Testis (tissue), 2 donors: ENCODE measurements at regions not wholly inside any gene's neighbourhood (a gene's known extent, or its start where the extent isn't known, plus 50 kb on each side); places are given as distances from the start of the nearest gene placed in this dataset.
"Not testable (repeated sequence)": the region's sequence is repeated elsewhere in the genome, so short reads cannot be mapped to it uniquely, and the experiment has no call there.

ENCODE experiments used
- DNase-seq: peaks from one replicate; pipeline ENCODE4 v3.0.0-alpha.2; 2019
- H3K27ac ChIP-seq, 2 donors: fragments of 200-600 bp; sonication (generic); one replicate each; pipeline ENCODE4 v1.5.1; 2019
- H3K27me3 ChIP-seq: fragments of 200-600 bp; sonication (generic); one replicate; pipeline ENCODE4 v1.5.1; 2019
- H3K36me3 ChIP-seq: fragments of 200-600 bp; sonication (generic); one replicate; pipeline ENCODE4 v1.5.1; 2017; ENCODE audit warnings: low read depth; ENCODE audit errors: missing control alignments
- H3K4me1 ChIP-seq: fragments of 200-600 bp; sonication (generic); one replicate; pipeline ENCODE4 v1.5.1; 2019
- H3K4me3 ChIP-seq, 2 donors: fragments of 200-600 bp; sonication (generic); one replicate each; pipeline ENCODE4 v1.5.1; 2017 to 2019
- H3K9me3 ChIP-seq: fragments of 200-600 bp; sonication (generic); one replicate; pipeline ENCODE4 v1.5.1; 2017
- CTCF ChIP-seq, 3 experiments: fragments of 450-650 bp in 2 of 3; fragments of 200-600 bp in 1 of 3; sonication (generic) in 1 of 3; IDR thresholded peaks; one replicate each; pipeline ENCODE4 v1.5.1; 2016 to 2019; ENCODE audit warnings: antibody characterized with exemption in 3 of 3, mild to moderate bottlenecking in 2 of 3, moderate library complexity in 1 of 3
- POLR2A ChIP-seq: fragments of 450-650 bp; IDR thresholded peaks from one replicate; pipeline ENCODE4 v1.6.1; 2017; ENCODE audit warnings: antibody characterized with exemption, mild to moderate bottlenecking, moderate library complexity
- WGBS, 2 donors: methylation state at CpG; one replicate each; pipeline ENCODE4 v1.1.5; 2018; 5-methylcytosine and 5-hydroxymethylcytosine counted together
- intact Hi-C: fragments of 100-400 bp; cut with DNase I; formaldehyde crosslinking; loops from one replicate; pipeline ENCODE4 v1.15.1; 2023; ENCODE audit warnings: low total_unique reads

- TF ChIP-seq POLR2A (no peak), CTCF (IDR thresholded peaks at IDR 0.05) (no peak)
- Histone ChIP-seq H3K9me3 (no peaks in the 10 kb centered on the region), H3K36me3 (no peaks in the 10 kb centered on the region), H3K4me3 (no peak overlapping the region), H3K4me1 (no peaks in the 10 kb centered on the region), H3K27me3 (no peaks in the 10 kb centered on the region), H3K27ac (no peak overlapping the region)
- no peak for DNase-seq
- intact Hi-C loops = no loop called here
Observed at GRCh38 chr5:87536365-87536764, 123.6 kb upstream of the CCNH start.

- intact Hi-C loops = no loop called here
- Histone ChIP-seq H3K4me1 (no peaks in the 10 kb centered on the region), H3K36me3 (no peaks in the 10 kb centered on the region), H3K9me3 (no peaks in the 10 kb centered on the region), H3K27me3 (no peaks in the 10 kb centered on the region), H3K27ac (no peak overlapping the region), H3K4me3 (no peak overlapping the region)
- no peak for DNase-seq
- TF ChIP-seq CTCF (IDR thresholded peaks at IDR 0.05) (no peak), POLR2A (no peak)
Observed at GRCh38 chr5:87535706-87536105, 123.0 kb upstream of the CCNH start.

- no peak for TF ChIP-seq POLR2A
- no peak for TF ChIP-seq CTCF (IDR thresholded peaks at IDR 0.05)
- 93 to 100% methylated on average over 1 of the region's 1 CpG for WGBS, 2 donors
- intact Hi-C loops = no loop called here
- no peak overlapping the region for H3K27ac ChIP-seq
- no peaks in the 10 kb centered on the region for H3K4me1 ChIP-seq
- no peaks in the 10 kb centered on the region for H3K27me3 ChIP-seq
- no peak for DNase-seq
- no peaks in the 10 kb centered on the region for H3K36me3 ChIP-seq
- no peak overlapping the region for H3K4me3 ChIP-seq
- H3K9me3 ChIP-seq = no peaks in the 10 kb centered on the region
Observed at GRCh38 chr5:87529486-87530076, 116.9 kb upstream of the CCNH start.

GRCh38 chr5:87526131-87526530 is 113.4 kb upstream of the CCNH start:
- no peak for DNase-seq
- no peaks in the 10 kb centered on the region for H3K4me1 ChIP-seq
- no peak for TF ChIP-seq CTCF (IDR thresholded peaks at IDR 0.05)
- TF ChIP-seq POLR2A = no peak
- H3K4me3 ChIP-seq = no peak overlapping the region
- WGBS, 2 donors = 51 to 63% methylated on average over 2 of the region's 2 CpGs
- H3K27me3 ChIP-seq = no peaks in the 10 kb centered on the region
- no peak overlapping the region for H3K27ac ChIP-seq
- no peaks in the 10 kb centered on the region for H3K36me3 ChIP-seq
- intact Hi-C loops = no loop called here
- no peaks in the 10 kb centered on the region for H3K9me3 ChIP-seq

- TF ChIP-seq CTCF (IDR thresholded peaks at IDR 0.05) (no peak), POLR2A (no peak)
- 40 to 56% methylated on average over 9 of the region's 9 CpGs for WGBS, 2 donors
Observed at GRCh38 chr5:87524217-87524616, 111.5 kb upstream of the CCNH start.

GRCh38 chr5:87511778-87512177 is 99.0 kb upstream of the CCNH start:
- DNase-seq, H3K4me3 ChIP-seq, H3K36me3 ChIP-seq, H3K27ac ChIP-seq, H3K9me3 ChIP-seq, H3K4me1 ChIP-seq, H3K27me3 ChIP-seq, intact Hi-C loops: not testable (repeated sequence)
- 79 to 88% methylated on average over 3 of the region's 3 CpGs for WGBS, 2 donors

More at GRCh38 chr5:87524217-87524616, 111.5 kb upstream of the CCNH start:
- DNase-seq = no peak
- intact Hi-C loops = no loop called here
- H3K27ac ChIP-seq = no peak overlapping the region
- no peak overlapping the region for H3K4me3 ChIP-seq
- no peaks in the 10 kb centered on the region for H3K36me3 ChIP-seq
- no peaks in the 10 kb centered on the region for H3K27me3 ChIP-seq
- H3K9me3 ChIP-seq = no peaks in the 10 kb centered on the region
- H3K4me1 ChIP-seq = no peaks in the 10 kb centered on the region
